ENCODE measurements at regions not wholly inside any gene's neighbourhood (a gene's known extent, or its start where the extent isn't known, plus 50 kb on each side); places are given as distances from the start of the nearest gene placed in this dataset.

GRCh38 chr15:53106505-53107286 is 316.6 kb upstream of the ONECUT1 start:
- no peaks in the 10 kb centered on the region for H3K27me3 ChIP-seq (ENCODE audit: control insufficient read depth in 2 of 2, insufficient read depth in 2 of 2, low read length in 2 of 2)
- H3K4me1 ChIP-seq (replicated peaks in 1 of 2; ENCODE audit: control insufficient read depth in 2 of 2, insufficient read depth in 2 of 2, low read length in 2 of 2) = no peaks in the 10 kb centered on the region
- BruUV-seq (replicated peaks) = no TSS peak
- no peaks in the 10 kb centered on the region for H3K9me1 ChIP-seq (ENCODE audit: control insufficient read depth, insufficient read depth, low read length)
- 3% methylated on average over 7 of the region's 7 CpGs for WGBS (ENCODE audit: insufficient coverage, low coverage, missing lambda C conversion rate)
- H3K9me3 ChIP-seq (replicated peaks; ENCODE audit: control insufficient read depth, insufficient read depth, low read depth, low read length) = peaks cover 3% of the 10 kb centered on the region; the same call in 1 of the 2 replicates
- H3K27ac ChIP-seq (ENCODE audit: extremely low read depth, low read depth, low read length) = no peak overlapping the region
- FAIRE-seq (no peak), DNase-seq (ENCODE audit: extremely low read depth in 1 of 4, low spot score in 3 of 4) (no peak), ATAC-seq (no peak)
- intact Hi-C loops (cut with micrococcal nuclease) (no loop called here), in situ Hi-C loops (cut with MboI) (no loop called here)
- H2AFZ ChIP-seq (ENCODE audit: low read depth, low read length) = no peak overlapping the region
- no peak overlapping the region for H3K4me2 ChIP-seq (ENCODE audit: insufficient read depth, low read length)
- no peak overlapping the region for H3K9ac ChIP-seq (ENCODE audit: insufficient read depth in 1 of 2, low read depth in 2 of 2, low read length in 2 of 2)
- POLR2A ChIA-PET = interaction anchor here (0.6 kb wide), 1 partner anchor 22 kb away, joined by 3 read pairs; no protein-coding TSS in a partner anchor
- H3K4me3 ChIP-seq = no peak overlapping the region
- H3K36me3 ChIP-seq (ENCODE audit: control insufficient read depth, insufficient read depth, low read length) = no peaks in the 10 kb centered on the region
- no peaks in the 10 kb centered on the region for H3K79me2 ChIP-seq (ENCODE audit: control insufficient read depth, insufficient read depth, low read length)
- TF ChIP-seq BCL6 (CRISPR knock-in tag; IDR thresholded peaks at IDR 0.05) (no peak), KDM2B (CRISPR knock-in tag; IDR thresholded peaks at IDR 0.05) (no peak), ZNF511 (CRISPR knock-in tag; IDR thresholded peaks at IDR 0.05) (no peak), ELK1 (CRISPR knock-in tag; IDR thresholded peaks at IDR 0.05) (no peak), ZNF384 (IDR thresholded peaks at IDR 0.05; ENCODE audit: low read depth, low read length) (no peak), YY1 (IDR thresholded peaks at IDR 0.05; ENCODE audit: borderline replicate concordance in 1 of 3, control insufficient read depth in 1 of 3, extremely low read depth in 1 of 3, insufficient read depth in 3 of 3, insufficient read length in 1 of 3, insufficient replicate concordance in 2 of 3, low read depth in 1 of 3, low read length in 2 of 3) (no peak), ATF3 (IDR thresholded peaks at IDR 0.05) (no peak), ATF3 (CRISPR knock-in tag; conservative IDR thresholded peaks at IDR 0.05) (no peak), KLF13 (tag; IDR thresholded peaks at IDR 0.05; ENCODE audit: borderline replicate concordance, low read depth) (no peak), NFRKB (IDR thresholded peaks at IDR 0.05; ENCODE audit: low read depth) (no peak), CBFA2T2 (conservative IDR thresholded peaks at IDR 0.05) (no peak), ZNF584 (CRISPR knock-in tag; IDR thresholded peaks at IDR 0.05; ENCODE audit: low read depth) (no peak), MED1 (CRISPR knock-in tag; IDR thresholded peaks at IDR 0.05; ENCODE audit: borderline replicate concordance) (no peak), RBFOX2 (IDR thresholded peaks at IDR 0.05; ENCODE audit: low read depth, low read length) (no peak), ZNF217 (CRISPR knock-in tag; IDR thresholded peaks at IDR 0.05) (no peak)
- H4K20me1 ChIP-seq (replicated peaks; ENCODE audit: control insufficient read depth, insufficient read depth, low read length) = no peaks in the 10 kb centered on the region
- CTCF ChIA-PET (ENCODE audit: low intra/inter-chr PET ratio) = no interaction called here
